SU-DHL-6 (cell line): ENCODE measurements at regions not wholly inside any gene's neighbourhood (a gene's known extent, or its start where the extent isn't known, plus 50 kb on each side); places are given as distances from the start of the nearest gene placed in this dataset.

Experiments used
- CTCF ChIP-seq: fragments of 200-600 bp; sonication (generic); IDR thresholded peaks from one replicate; pipeline ENCODE4 v1.5.1; 2017; ENCODE audit warnings: antibody characterized with exemption, mild to moderate bottlenecking, low read length, moderate library complexity; ENCODE audit not compliant: insufficient read depth, poor library complexity, severe bottlenecking
- EZH2phosphoT487 ChIP-seq: fragments of 200-600 bp; sonication (generic), shearing (Covaris generic); conservative IDR thresholded peaks from 2 replicates; pipeline ENCODE4 v1.6.1; 2018; ENCODE audit warnings: mild to moderate bottlenecking, antibody characterized with exemption, low read length, moderate library complexity, mixed read lengths

- no peak for TF ChIP-seq CTCF
- no peak for TF ChIP-seq EZH2phosphoT487
Measured at GRCh38 chr5:30104872-30105596, 1088.5 kb upstream of the CDH6 start.
